Lung (tissue), 11 donors: ENCODE measurements at regions not wholly inside any gene's neighbourhood (a gene's known extent, or its start where the extent isn't known, plus 50 kb on each side); places are given as distances from the start of the nearest gene placed in this dataset.

Experiments used
- ATAC-seq: fragments of 200-7000 bp; cut with Tn5 transposase; one replicate; pipeline ENCODE4 v1.9.1; 2020; ENCODE audit warnings: moderate number of reproducible peaks; ENCODE audit not compliant: insufficient read depth, low FRiP score
- DNase-seq, 3 donors: peaks; one replicate each; pipeline ENCODE4 v3.0.0-alpha.2; 2013 to 2017
- H3K27ac ChIP-seq, 2 donors: one replicate each; pipeline ENCODE4 v1.5.1; 2013; ENCODE audit warnings: mild to moderate bottlenecking in 2 of 2, moderate library complexity in 2 of 2, control low read depth in 1 of 2, inconsistent platforms in 1 of 2, low read depth in 1 of 2, low read length in 1 of 2
- H3K27me3 ChIP-seq, 3 donors: one replicate each; pipeline ENCODE4 v1.5.1; 2013; ENCODE audit warnings: low read length in 2 of 3; ENCODE audit not compliant: control insufficient read depth in 3 of 3, insufficient read depth in 3 of 3
- H3K36me3 ChIP-seq, 4 donors: one replicate each; pipeline ENCODE4 v1.5.1; 2013; ENCODE audit warnings: low read length in 4 of 4, mild to moderate bottlenecking in 1 of 4, moderate library complexity in 1 of 4; ENCODE audit not compliant: control insufficient read depth in 4 of 4, insufficient read depth in 4 of 4
- H3K4me1 ChIP-seq, 5 donors: one replicate each; pipeline ENCODE4 v1.5.1; 2013; ENCODE audit warnings: low read length in 5 of 5, mild to moderate bottlenecking in 2 of 5, moderate library complexity in 1 of 5; ENCODE audit not compliant: control insufficient read depth in 5 of 5, insufficient read depth in 5 of 5
- H3K4me3 ChIP-seq: one replicate; pipeline ENCODE4 v1.5.1; 2013; ENCODE audit warnings: mild to moderate bottlenecking, control low read depth, moderate library complexity
- H3K9ac ChIP-seq, 2 donors: one replicate each; pipeline ENCODE4 v1.5.1; 2013; ENCODE audit warnings: low read length in 2 of 2, control low read depth in 1 of 2; ENCODE audit not compliant: insufficient read depth in 1 of 2
- H3K9me3 ChIP-seq, 4 donors: one replicate each; pipeline ENCODE4 v1.5.1; 2013; ENCODE audit warnings: low read length in 3 of 4, mild to moderate bottlenecking in 1 of 4, moderate library complexity in 1 of 4; ENCODE audit not compliant: control insufficient read depth in 4 of 4, insufficient read depth in 3 of 4
- CTCF ChIP-seq: IDR thresholded peaks from 2 replicates; pipeline ENCODE4 v1.5.1; 2012; ENCODE audit warnings: mild to moderate bottlenecking; ENCODE audit errors: control extremely low read depth, extremely low read depth
- WGBS, 2 donors: extraction: QIAGEN DNeasy Blood & Tissue Kit; methylation state at CpG; one replicate each; pipeline ENCODE4 v1.1.7; 2013; 5-methylcytosine and 5-hydroxymethylcytosine counted together
- donor health status: control.
- donor health status: control.
- donor health status: Bipolar disorder and iron deficiency.
- donor health status: healthy.
- donor health status: DM: yes; HTN: yes; CAD: no.

DNA sequence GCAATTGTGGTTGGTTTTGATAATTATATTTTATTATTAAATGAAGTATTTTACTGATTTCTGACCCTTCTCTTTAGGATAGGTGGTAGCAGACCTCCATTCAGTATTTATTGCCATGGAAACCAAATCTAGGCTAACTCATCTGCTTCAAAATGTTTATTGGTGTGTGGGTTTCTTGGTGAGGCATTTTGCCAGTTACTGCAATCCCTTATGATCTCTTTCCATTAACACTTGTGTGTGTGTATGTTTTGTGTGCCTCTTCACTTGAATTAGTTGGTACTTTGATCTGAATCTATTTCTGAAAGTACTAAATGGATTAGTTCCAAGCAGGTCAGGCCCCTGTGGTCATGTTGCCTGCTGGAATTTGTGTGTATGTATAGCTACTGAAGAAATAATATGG, 184.4 kb upstream of the C11orf87 start:
- TF ChIP-seq CTCF: no peak
- H3K4me3 ChIP-seq: no peak overlapping the region
- no peak overlapping the region for H3K27ac ChIP-seq
- no peak for DNase-seq
- ATAC-seq: no peak
- no peaks in the 10 kb centered on the region for H3K36me3 ChIP-seq
- H3K4me1 ChIP-seq: no peaks in the 10 kb centered on the region
- no peak overlapping the region for H3K9ac ChIP-seq
- no peaks in the 10 kb centered on the region for H3K9me3 ChIP-seq
- no peaks in the 10 kb centered on the region for H3K27me3 ChIP-seq

DNA sequence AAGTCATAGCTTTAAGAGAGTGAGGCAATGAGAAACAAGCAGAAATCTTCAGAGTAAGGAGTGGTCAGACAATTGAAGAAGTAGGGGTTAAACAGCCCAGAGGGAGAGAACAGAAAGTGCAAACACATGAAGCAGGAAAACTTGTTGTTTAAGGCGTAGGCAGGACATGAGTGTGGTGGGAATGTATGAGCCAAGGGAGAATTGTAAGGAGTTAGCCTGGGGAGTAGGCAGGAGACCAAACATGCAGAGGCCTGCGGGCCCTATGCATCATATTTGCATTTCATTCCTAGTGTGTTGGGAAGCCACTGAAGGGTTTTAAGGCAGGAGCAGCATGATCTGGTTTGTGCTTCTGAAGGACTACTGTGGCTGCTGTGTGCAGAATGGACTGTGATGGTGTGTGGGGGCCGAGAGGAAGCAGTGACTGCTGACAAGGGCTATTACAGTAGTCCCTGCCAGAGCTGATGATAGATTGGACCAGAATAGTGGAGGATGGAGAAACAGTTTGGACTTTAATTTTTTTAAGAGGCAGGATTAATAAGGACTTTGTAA, 179.9 kb upstream of the C11orf87 start:
- ATAC-seq (no peak), DNase-seq (peak in 1 of 3 donors; percentile 2)
- Histone ChIP-seq H3K27me3 (no peaks in the 10 kb centered on the region), H3K36me3 (no peaks in the 10 kb centered on the region), H3K4me1 (no peaks in the 10 kb centered on the region), H3K9ac (no peak overlapping the region), H3K27ac (no peak overlapping the region), H3K4me3 (no peak overlapping the region), H3K9me3 (no peaks in the 10 kb centered on the region)
- TF ChIP-seq CTCF: no peak
- 49 to 67% methylated on average over 3 of the region's 3 CpGs for WGBS, 2 donors

- Histone ChIP-seq H3K27me3 (no peaks in the 10 kb centered on the region), H3K9me3 (no peaks in the 10 kb centered on the region), H3K4me3 (no peak overlapping the region), H3K27ac (no peak overlapping the region), H3K9ac (no peak overlapping the region), H3K36me3 (no peaks in the 10 kb centered on the region), H3K4me1 (no peaks in the 10 kb centered on the region)
- no peak for DNase-seq
- TF ChIP-seq CTCF: no peak
- WGBS, 2 donors: 88 to 90% methylated on average over 5 of the region's 5 CpGs
- ATAC-seq: no peak
These were observed 174.9 kb upstream of the C11orf87 start for GRCh38 chr11:109247071-109247470.

DNA sequence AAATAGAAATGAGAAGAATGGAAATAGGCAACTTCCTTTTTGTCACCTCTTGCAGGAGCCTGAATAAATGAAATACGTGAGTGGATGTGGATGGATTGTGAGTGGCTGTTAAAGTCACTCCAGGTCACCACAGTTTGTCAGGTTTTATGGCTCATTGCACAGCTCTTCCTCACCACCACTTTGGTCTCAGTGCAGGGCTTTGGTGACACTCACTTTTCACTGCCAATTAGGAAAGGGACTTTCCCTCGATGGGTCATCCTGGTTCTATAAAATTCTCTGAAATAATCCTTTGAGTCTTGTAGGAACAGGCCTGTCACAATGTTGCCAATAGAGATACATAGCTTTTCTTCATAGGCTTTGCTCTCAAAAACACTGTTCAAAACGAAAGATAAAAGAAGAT, 172.4 kb upstream of the C11orf87 start:
- ATAC-seq: no peak

More for the DNA sequence above, 172.4 kb upstream of the C11orf87 start:
- no peak for DNase-seq
- Histone ChIP-seq H3K9me3 (no peaks in the 10 kb centered on the region), H3K27me3 (no peaks in the 10 kb centered on the region), H3K4me3 (no peak overlapping the region), H3K9ac (no peak overlapping the region), H3K4me1 (no peaks in the 10 kb centered on the region), H3K27ac (no peak overlapping the region), H3K36me3 (no peaks in the 10 kb centered on the region)
- WGBS, 2 donors: 57 to 68% methylated on average over 3 of the region's 3 CpGs
- no peak for TF ChIP-seq CTCF
